ENCODE measurements at regions not wholly inside any gene's neighbourhood (a gene's known extent, or its start where the extent isn't known, plus 50 kb on each side); places are given as distances from the start of the nearest gene placed in this dataset.

DNA sequence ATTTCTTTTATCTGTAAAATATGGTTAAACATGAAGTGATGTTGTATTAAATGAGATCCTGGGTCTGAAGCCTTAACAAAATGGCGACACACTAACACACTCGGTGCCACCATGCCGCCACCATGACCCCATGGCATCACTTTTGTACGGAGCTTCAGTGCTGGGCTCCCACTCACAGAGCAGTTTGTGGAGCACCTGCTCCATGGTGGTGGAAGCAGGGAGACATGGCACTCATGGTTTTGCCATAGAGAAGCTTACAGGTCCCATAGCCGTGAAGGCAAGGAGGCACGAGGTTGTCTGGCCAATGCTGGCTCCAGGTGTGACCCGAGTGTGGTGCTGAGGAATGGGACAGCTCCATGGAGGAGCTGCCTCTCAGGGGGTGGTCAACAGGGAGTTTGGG, 63.5 kb upstream of the EN2 start:
- no peak for TF ChIP-seq POLR2AphosphoS5 (IDR thresholded peaks at IDR 0.05)
- TF ChIP-seq, protein P1, sequence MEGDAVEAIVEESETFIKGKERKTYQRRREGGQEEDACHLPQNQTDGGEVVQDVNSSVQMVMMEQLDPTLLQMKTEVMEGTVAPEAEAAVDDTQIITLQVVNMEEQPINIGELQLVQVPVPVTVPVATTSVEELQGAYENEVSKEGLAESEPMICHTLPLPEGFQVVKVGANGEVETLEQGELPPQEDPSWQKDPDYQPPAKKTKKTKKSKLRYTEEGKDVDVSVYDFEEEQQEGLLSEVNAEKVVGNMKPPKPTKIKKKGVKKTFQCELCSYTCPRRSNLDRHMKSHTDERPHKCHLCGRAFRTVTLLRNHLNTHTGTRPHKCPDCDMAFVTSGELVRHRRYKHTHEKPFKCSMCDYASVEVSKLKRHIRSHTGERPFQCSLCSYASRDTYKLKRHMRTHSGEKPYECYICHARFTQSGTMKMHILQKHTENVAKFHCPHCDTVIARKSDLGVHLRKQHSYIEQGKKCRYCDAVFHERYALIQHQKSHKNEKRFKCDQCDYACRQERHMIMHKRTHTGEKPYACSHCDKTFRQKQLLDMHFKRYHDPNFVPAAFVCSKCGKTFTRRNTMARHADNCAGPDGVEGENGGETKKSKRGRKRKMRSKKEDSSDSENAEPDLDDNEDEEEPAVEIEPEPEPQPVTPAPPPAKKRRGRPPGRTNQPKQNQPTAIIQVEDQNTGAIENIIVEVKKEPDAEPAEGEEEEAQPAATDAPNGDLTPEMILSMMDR (IDR thresholded peaks at IDR 0.05): no peak

All from gastroesophageal sphincter (tissue), 3 donors.